ENCODE measurements at regions not wholly inside any gene's neighbourhood (a gene's known extent, or its start where the extent isn't known, plus 50 kb on each side); places are given as distances from the start of the nearest gene placed in this dataset.

- H2AFZ ChIP-seq = no peak overlapping the region
- Mint-ChIP-seq H3K9me3 (no peaks in the 10 kb centered on the region), H3K4me3 (no peak overlapping the region), H3K27ac (no peak overlapping the region), H3K36me3 (ENCODE audit: low read depth) (peaks cover 15% of the 10 kb centered on the region; the same call in 2 of the 3 replicates), H3K4me1 (no peaks in the 10 kb centered on the region), H3K27me3 (ENCODE audit: insufficient read depth, low read depth, poor library complexity) (no peaks in the 10 kb centered on the region)
- H3K27ac ChIP-seq (ENCODE audit: low read depth) = no peak overlapping the region
- H3K4me1 ChIP-seq (ENCODE audit: insufficient read depth) = no peaks in the 10 kb centered on the region
- ATAC-seq (no peak), DNase-seq (ENCODE audit: low spot score) (no peak)
- no peak overlapping the region for H3K4me2 ChIP-seq
- no peaks in the 10 kb centered on the region for H3K9me2 ChIP-seq (ENCODE audit: insufficient read depth)
- no peaks in the 10 kb centered on the region for H3K27me3 ChIP-seq (ENCODE audit: insufficient read depth)
- no peaks in the 10 kb centered on the region; the same call in 1 of the 2 replicates for H4K20me1 ChIP-seq (replicated peaks; ENCODE audit: insufficient read depth)
- peaks cover 4% of the 10 kb centered on the region; the same call in 1 of the 2 replicates for H3K36me3 ChIP-seq (ENCODE audit: insufficient read depth)
- no peaks in the 10 kb centered on the region for H3F3A ChIP-seq (replicated peaks; ENCODE audit: low read depth)
- H3K4me3 ChIP-seq = no peak overlapping the region
- no peaks in the 10 kb centered on the region for H3K79me2 ChIP-seq (replicated peaks; ENCODE audit: insufficient read depth)
- no peak for TF ChIP-seq NANOG (IDR thresholded peaks at IDR 0.05; ENCODE audit: borderline replicate concordance)
- TF ChIP-seq STAT1 (IDR thresholded peaks at IDR 0.05; ENCODE audit: unreplicated experiment) = no peak
- TF ChIP-seq REST (IDR thresholded peaks at IDR 0.05; ENCODE audit: unreplicated experiment) = no peak
- TF ChIP-seq ZNF462 (CRISPR knock-in tag; IDR thresholded peaks at IDR 0.05) = no peak
- no peak for TF ChIP-seq EZH2 (IDR thresholded peaks at IDR 0.05; ENCODE audit: low read depth, unreplicated experiment)
Measured at GRCh38 chr12:27385766-27386564, 53.3 kb downstream of the BMAL2 start.

Data from GM23338 (cell line).